Heart left ventricle (tissue), 16 donors: ENCODE measurements at regions not wholly inside any gene's neighbourhood (a gene's known extent, or its start where the extent isn't known, plus 50 kb on each side); places are given as distances from the start of the nearest gene placed in this dataset.

Experiments
- ATAC-seq, 4 donors: fragments of 200-7000 bp; cut with Tn5 transposase; one replicate each; pipeline ENCODE4 v1.9.1; 2020 to 2022; ENCODE audit warnings: moderate library complexity in 4 of 4, mild to moderate bottlenecking in 3 of 4, moderate number of reproducible peaks in 1 of 4
- DNase-seq, 5 donors: peaks; one replicate each; pipeline ENCODE4 v3.0.0-alpha.2; 2020
- H3K27ac ChIP-seq, 12 donors: fragments of 200-600 bp; sonication (generic) in 4 of 12; one replicate each; pipeline versions ENCODE4 v1.5.0 to v1.8.0; 2016 to 2022; ENCODE audit warnings: mild to moderate bottlenecking in 2 of 12
- H3K27me3 ChIP-seq, 9 donors: fragments of 200-600 bp; sonication (generic) in 2 of 9; one replicate each; pipeline versions ENCODE4 v1.5.1 to v1.8.0; 2016 to 2022; ENCODE audit warnings: mild to moderate bottlenecking in 3 of 9
- H3K36me3 ChIP-seq, 9 donors: fragments of 200-600 bp; sonication (generic) in 2 of 9; one replicate each; pipeline versions ENCODE4 v1.5.0 to v1.8.0; 2018 to 2022; ENCODE audit warnings: mild to moderate bottlenecking in 2 of 9
- H3K4me1 ChIP-seq, 12 donors: fragments of 200-600 bp; sonication (generic) in 4 of 12; one replicate each; pipeline versions ENCODE4 v1.5.0 to v1.8.0; 2016 to 2022; ENCODE audit warnings: mild to moderate bottlenecking in 3 of 12
- H3K4me3 ChIP-seq, 12 donors: fragments of 200-600 bp; sonication (generic) in 4 of 12; one replicate each; pipeline versions ENCODE4 v1.5.0 to v1.8.0; 2017 to 2022; ENCODE audit warnings: mild to moderate bottlenecking in 9 of 12, moderate library complexity in 4 of 12
- H3K9me3 ChIP-seq, 12 donors: fragments of 200-600 bp; sonication (generic) in 4 of 12; one replicate each; pipeline versions ENCODE4 v1.5.0 to v1.8.0; 2016 to 2022; ENCODE audit warnings: mild to moderate bottlenecking in 1 of 12
- POLR2A ChIP-seq, 2 donors: fragments of 450-650 bp; IDR thresholded peaks; one replicate each; pipeline ENCODE4 v1.6.1; 2017; ENCODE audit warnings: antibody characterized with exemption in 2 of 2, mild to moderate bottlenecking in 2 of 2, moderate library complexity in 2 of 2
- WGBS, 4 donors: extraction: QIAGEN DNeasy Blood & Tissue Kit in 2 of 4; methylation state at CpG; one replicate each; pipeline versions ENCODE4 v1.1.5 to v1.1.7; 2013 to 2018; 5-methylcytosine and 5-hydroxymethylcytosine counted together
- intact Hi-C, 10 donors: fragments of 100-400 bp; cut with DNase I; formaldehyde crosslinking; loops; one replicate each; pipeline versions ENCODE4 v1.11.1 to v1.14.2; 2022
- TF ChIP-seq, protein P1 (sequence below), 12 donors: fragments of 200-600 bp; sonication (generic) in 4 of 12; IDR thresholded peaks; one replicate each; pipeline versions ENCODE4 v1.5.0 to v1.8.0; 2018 to 2022; ENCODE audit warnings: antibody characterized with exemption in 12 of 12, mild to moderate bottlenecking in 5 of 12
- donor health status: ischemic (EF 13 %, LVEDD 7.1; RV severe dilation, severe dysfunction).
- donor health status: healthy with polysubstance abuse.
- donor health status: DM: no; HTN: yes; CAD: no.
- donor health status: DM: no; HTN: no; CAD: no.
- donor health status: ischemic (EF 25% LVEDD 6.9; RV normal size, moderate dysfunction).
- donor health status: ischemic (EF 25% LVEDD 5.7; RV mildly dilated, moderate dysfunction).
- donor health status: healthy.
- donor health status: DM: yes; HTN: yes; CAD: no.
- donor health status: ischemic (EF 35%, LVEDD 5.7; RV mildly dilated, moderate dysfunction).
- donor health status: nonischemic (EF 11% LVEDD 7.7; RV severe dilation, severe dysfunction).
- donor health status: DM: yes; HTN: yes; CAD: no.
- donor health status: PGD.
- donor health status: ischemic (EF 29% LVEDD 5.4; RV normal size, mild dysfunction).
- donor health status: nonischemic (EF 23%, LVEDD 6.1; RV moderate dilation, normal function).

DNA sequence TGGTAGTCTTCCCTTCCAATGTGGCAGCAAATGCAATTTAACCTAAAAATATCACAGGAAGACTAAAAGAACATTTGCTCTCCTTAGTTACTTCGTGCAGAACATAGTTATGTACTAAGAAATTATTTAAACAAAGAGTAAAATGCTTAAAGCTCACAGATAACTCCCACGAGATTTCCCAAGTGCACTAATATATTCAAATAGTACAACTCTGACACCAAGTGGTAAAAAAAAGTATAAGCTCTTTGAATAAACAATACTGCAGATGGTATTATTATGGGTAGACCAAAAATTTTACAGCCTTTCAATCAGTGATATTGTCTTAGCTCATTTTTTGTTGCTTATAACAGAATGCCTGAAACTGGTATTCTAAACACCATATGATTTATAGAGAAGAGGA is 52.8 kb upstream of the FILIP1 start:
- Histone ChIP-seq H3K36me3 (no peaks in the 10 kb centered on the region), H3K27ac (no peak overlapping the region), H3K4me1 (no peaks in the 10 kb centered on the region), H3K9me3 (no peaks in the 10 kb centered on the region), H3K27me3 (no peaks in the 10 kb centered on the region), H3K4me3 (no peak overlapping the region)
- ATAC-seq (no peak), DNase-seq (no peak)
- 23 to 46% (median 27%) methylated on average over 2 of the region's 2 CpGs for WGBS, 4 donors
- intact Hi-C loops, result no loop called here
- TF ChIP-seq POLR2A (IDR thresholded peaks at IDR 0.05), result no peak
- TF ChIP-seq, protein P1, sequence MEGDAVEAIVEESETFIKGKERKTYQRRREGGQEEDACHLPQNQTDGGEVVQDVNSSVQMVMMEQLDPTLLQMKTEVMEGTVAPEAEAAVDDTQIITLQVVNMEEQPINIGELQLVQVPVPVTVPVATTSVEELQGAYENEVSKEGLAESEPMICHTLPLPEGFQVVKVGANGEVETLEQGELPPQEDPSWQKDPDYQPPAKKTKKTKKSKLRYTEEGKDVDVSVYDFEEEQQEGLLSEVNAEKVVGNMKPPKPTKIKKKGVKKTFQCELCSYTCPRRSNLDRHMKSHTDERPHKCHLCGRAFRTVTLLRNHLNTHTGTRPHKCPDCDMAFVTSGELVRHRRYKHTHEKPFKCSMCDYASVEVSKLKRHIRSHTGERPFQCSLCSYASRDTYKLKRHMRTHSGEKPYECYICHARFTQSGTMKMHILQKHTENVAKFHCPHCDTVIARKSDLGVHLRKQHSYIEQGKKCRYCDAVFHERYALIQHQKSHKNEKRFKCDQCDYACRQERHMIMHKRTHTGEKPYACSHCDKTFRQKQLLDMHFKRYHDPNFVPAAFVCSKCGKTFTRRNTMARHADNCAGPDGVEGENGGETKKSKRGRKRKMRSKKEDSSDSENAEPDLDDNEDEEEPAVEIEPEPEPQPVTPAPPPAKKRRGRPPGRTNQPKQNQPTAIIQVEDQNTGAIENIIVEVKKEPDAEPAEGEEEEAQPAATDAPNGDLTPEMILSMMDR (IDR thresholded peaks at IDR 0.05), result peak in 7 of 12 donors; percentile 9 to 30 (median 13)

DNA sequence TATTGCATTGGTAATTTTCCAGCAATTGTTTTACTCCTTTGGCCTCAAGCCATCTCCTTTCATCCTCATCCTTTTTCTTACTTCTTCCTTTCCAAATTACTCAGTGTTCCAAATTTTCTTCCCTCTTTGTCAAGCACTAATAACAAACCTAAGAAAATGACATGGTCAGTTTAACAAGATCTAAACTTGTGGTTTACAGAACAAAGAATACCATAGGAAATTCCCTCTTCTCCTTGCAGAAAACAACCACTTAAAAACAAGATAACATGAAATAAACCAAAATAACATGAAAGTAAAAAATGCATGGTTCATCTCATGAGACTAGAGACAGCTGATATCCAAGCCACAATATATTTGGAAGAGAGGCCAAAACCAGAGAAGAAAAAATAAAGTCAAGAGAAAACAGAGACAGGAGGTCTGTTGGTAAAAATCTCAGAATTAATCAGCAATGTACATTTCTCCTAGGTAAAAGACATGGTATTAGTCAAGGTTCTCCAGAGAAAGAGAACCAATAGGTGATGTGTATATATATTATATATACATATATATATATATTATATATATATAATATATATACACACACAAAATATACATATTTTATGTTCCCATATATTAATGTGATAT is 51.0 kb upstream of the SENP6 start:
- intact Hi-C loops, result no loop called here
- ATAC-seq, result no peak
- TF ChIP-seq, protein P1 (IDR thresholded peaks at IDR 0.05), result no peak
- no peak for TF ChIP-seq POLR2A (IDR thresholded peaks at IDR 0.05)

DNA sequence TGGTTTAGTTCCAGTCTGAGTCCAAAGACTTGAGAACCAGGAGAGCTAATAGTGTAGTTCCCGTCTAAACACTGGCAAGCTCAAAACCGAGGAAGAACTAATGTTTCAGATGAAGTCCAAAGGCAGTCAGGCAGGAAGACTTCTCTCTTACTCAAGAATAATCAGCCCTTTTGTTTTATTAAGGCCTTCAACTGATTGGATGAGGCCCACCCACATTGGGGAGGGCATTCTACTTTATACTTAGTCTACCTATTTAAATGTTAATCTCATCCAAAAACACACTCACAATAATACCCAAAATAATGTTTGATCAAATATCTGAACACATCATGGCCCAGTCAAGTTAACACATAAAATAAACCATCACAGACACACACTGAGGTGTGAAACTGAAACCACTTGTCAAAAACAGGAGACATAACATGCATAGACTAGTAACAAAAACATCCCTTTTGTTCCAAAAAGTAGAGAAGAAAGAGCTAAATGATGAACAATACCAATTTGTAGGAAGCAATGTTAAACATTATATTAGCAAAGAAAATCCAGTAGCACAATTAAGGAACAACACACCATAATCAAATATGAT is 50.2 kb upstream of the SENP6 start:
- no peaks in the 10 kb centered on the region for H3K27me3 ChIP-seq
- H3K27ac ChIP-seq, result no peak overlapping the region
- H3K36me3 ChIP-seq, result no peaks in the 10 kb centered on the region
- DNase-seq, result no peak
- no peaks in the 10 kb centered on the region for H3K9me3 ChIP-seq
- 90 to 97% (median 92%) methylated on average over 2 of the region's 2 CpGs for WGBS, 4 donors
- no peaks in the 10 kb centered on the region for H3K4me1 ChIP-seq
- intact Hi-C loops, result no loop called here
- no peak for ATAC-seq
- no peak for TF ChIP-seq POLR2A (IDR thresholded peaks at IDR 0.05)
- TF ChIP-seq, protein P1 (IDR thresholded peaks at IDR 0.05), result no peak
- H3K4me3 ChIP-seq, result no peak overlapping the region

More for the DNA sequence above, 51.0 kb upstream of the SENP6 start:
- Histone ChIP-seq H3K4me3 (no peak overlapping the region), H3K27me3 (no peaks in the 10 kb centered on the region), H3K36me3 (no peaks in the 10 kb centered on the region), H3K4me1 (no peaks in the 10 kb centered on the region), H3K9me3 (no peaks in the 10 kb centered on the region), H3K27ac (no peak overlapping the region)
- DNase-seq, result no peak
